ENCODE measurements at regions not wholly inside any gene's neighbourhood (a gene's known extent, or its start where the extent isn't known, plus 50 kb on each side); places are given as distances from the start of the nearest gene placed in this dataset.

GRCh38 chr2:220420820-220421219, 793.4 kb downstream of the SLC4A3 start:
- no peak for DNase-seq (ENCODE audit: low spot score in 2 of 2)
- Mint-ChIP-seq H3K36me3 (ENCODE audit: insufficient read depth) (no peaks in the 10 kb centered on the region), H3K4me3 (no peak overlapping the region), H3K9me3 (peaks cover 14% of the 10 kb centered on the region), H3K27ac (ENCODE audit: low read depth) (no peak overlapping the region), H3K4me1 (no peaks in the 10 kb centered on the region), H3K27me3 (no peaks in the 10 kb centered on the region)
- no peak for ATAC-seq (replicated peaks; ENCODE audit: extremely low read depth, poor library complexity, severe bottlenecking)

DNA sequence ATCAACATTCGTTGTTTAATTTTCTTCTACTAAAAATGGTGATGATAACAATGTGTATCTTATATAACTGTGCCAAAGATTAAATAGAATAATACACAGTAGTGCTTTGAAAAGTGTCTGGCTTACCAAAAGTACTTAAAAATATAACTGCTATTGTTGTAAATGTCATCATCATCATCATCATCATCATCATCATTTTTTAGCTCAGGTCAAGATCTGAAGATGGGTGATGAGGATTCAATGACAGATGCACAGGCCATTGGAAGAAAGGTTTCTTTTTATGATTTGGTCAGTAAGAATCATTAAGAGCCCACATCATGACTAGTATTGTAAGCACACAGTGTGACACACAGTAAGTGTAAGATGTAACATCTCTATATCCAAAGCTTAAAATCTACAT, 795.2 kb downstream of the SLC4A3 start:
- no peaks in the 10 kb centered on the region for H3K27me3 Mint-ChIP-seq
- ATAC-seq (replicated peaks; ENCODE audit: extremely low read depth, poor library complexity, severe bottlenecking) (no peak), DNase-seq (ENCODE audit: low spot score in 2 of 2) (no peak)
- no peak overlapping the region for H3K27ac Mint-ChIP-seq (ENCODE audit: low read depth)
- no peak overlapping the region for H3K4me3 Mint-ChIP-seq
- no peaks in the 10 kb centered on the region for H3K36me3 Mint-ChIP-seq (ENCODE audit: insufficient read depth)
- no peaks in the 10 kb centered on the region for H3K4me1 Mint-ChIP-seq
- peaks cover 17% of the 10 kb centered on the region for H3K9me3 Mint-ChIP-seq

DNA sequence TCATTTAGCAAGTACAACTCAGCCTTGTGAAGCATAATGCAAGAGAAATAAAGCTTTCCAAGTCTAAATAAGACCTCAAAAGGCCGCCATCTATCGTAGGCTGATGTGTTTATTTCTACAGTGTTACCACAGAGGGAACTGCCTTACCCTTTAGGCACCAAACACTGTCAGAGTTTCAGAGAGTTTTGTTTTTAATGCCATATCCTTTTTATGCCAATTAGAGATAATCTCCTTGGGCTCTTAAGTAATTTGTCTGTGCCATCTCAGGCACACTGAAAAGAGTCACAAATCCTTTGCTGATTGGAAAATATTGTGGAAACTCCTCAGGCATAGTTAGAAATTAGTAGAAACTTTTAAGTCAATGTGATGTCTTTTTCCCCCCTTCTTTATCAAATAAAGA, 797.1 kb downstream of the SLC4A3 start:
- DNase-seq (ENCODE audit: low spot score in 2 of 2) (no peak), ATAC-seq (replicated peaks; ENCODE audit: extremely low read depth, poor library complexity, severe bottlenecking) (no peak)
- H3K36me3 Mint-ChIP-seq (ENCODE audit: insufficient read depth) = no peaks in the 10 kb centered on the region
- H3K27ac Mint-ChIP-seq (ENCODE audit: low read depth) = no peak overlapping the region
- H3K4me3 Mint-ChIP-seq = no peak overlapping the region
- H3K27me3 Mint-ChIP-seq = no peaks in the 10 kb centered on the region
- no peaks in the 10 kb centered on the region for H3K4me1 Mint-ChIP-seq
- peaks cover 17% of the 10 kb centered on the region for H3K9me3 Mint-ChIP-seq

DNA sequence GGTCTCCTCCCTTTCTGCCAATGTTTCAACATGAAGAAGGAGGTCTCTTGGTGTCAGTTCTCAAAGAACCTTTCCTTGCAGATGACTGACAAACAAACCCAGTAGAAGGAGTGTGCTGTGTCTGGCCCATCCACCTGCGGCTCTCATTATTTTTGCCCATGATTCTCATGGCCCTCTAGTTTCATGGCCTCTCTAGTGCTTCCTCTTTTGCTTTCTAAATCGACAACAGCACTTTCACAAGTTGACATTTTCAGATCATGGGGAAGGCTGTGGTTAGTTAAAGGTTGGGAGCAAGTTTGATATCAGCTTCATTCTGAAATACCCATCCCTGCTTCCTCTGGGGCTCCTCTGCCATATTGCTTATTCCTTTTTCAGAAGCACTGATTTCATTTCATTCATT, 805.2 kb downstream of the SLC4A3 start:
- Mint-ChIP-seq H3K27me3 (no peaks in the 10 kb centered on the region), H3K4me3 (no peak overlapping the region), H3K4me1 (no peaks in the 10 kb centered on the region), H3K27ac (ENCODE audit: low read depth) (no peak overlapping the region), H3K9me3 (peaks cover 5% of the 10 kb centered on the region), H3K36me3 (ENCODE audit: insufficient read depth) (no peaks in the 10 kb centered on the region)
- DNase-seq (ENCODE audit: low spot score in 2 of 2) (no peak), ATAC-seq (replicated peaks; ENCODE audit: extremely low read depth, poor library complexity, severe bottlenecking) (no peak)

DNA sequence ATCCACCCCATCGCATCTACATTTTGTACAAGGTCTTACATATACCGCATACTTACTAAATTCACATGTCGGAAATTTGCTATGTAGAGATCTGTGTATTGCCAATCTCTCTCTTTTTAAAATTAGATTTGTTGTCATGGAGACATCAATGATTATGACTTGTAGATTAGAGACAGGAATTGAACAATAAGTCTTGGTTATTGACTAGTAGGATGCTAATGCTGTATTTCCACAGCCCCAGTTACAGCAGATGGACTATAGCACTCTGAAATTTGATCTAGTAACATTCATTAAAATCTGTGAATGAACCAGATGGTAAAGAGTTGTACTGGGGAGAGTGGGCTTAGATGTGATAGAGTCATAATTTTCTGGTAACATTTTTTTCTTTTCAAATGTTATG, 805.7 kb downstream of the SLC4A3 start:
- Mint-ChIP-seq H3K27me3 (no peaks in the 10 kb centered on the region), H3K27ac (ENCODE audit: low read depth) (no peak overlapping the region), H3K9me3 (peaks cover 5% of the 10 kb centered on the region), H3K4me1 (no peaks in the 10 kb centered on the region), H3K36me3 (ENCODE audit: insufficient read depth) (no peaks in the 10 kb centered on the region), H3K4me3 (no peak overlapping the region)
- ATAC-seq (replicated peaks; ENCODE audit: extremely low read depth, poor library complexity, severe bottlenecking) = no peak
- no peak for DNase-seq (ENCODE audit: low spot score in 2 of 2)

- DNase-seq (ENCODE audit: low spot score in 2 of 2) (no peak), ATAC-seq (replicated peaks; ENCODE audit: extremely low read depth, poor library complexity, severe bottlenecking) (no peak)
- H3K27me3 Mint-ChIP-seq = no peaks in the 10 kb centered on the region
- no peaks in the 10 kb centered on the region for H3K36me3 Mint-ChIP-seq (ENCODE audit: insufficient read depth)
- no peak overlapping the region for H3K27ac Mint-ChIP-seq (ENCODE audit: low read depth)
- peaks cover 10% of the 10 kb centered on the region for H3K9me3 Mint-ChIP-seq
- H3K4me3 Mint-ChIP-seq = no peak overlapping the region
- H3K4me1 Mint-ChIP-seq = no peaks in the 10 kb centered on the region
Observed at GRCh38 chr2:220434385-220434784, 807.0 kb downstream of the SLC4A3 start.

- no peak overlapping the region for H3K27ac Mint-ChIP-seq (ENCODE audit: low read depth)
- peaks cover 17% of the 10 kb centered on the region for H3K9me3 Mint-ChIP-seq
- ATAC-seq (replicated peaks; ENCODE audit: extremely low read depth, poor library complexity, severe bottlenecking) (no peak), DNase-seq (ENCODE audit: low spot score in 2 of 2) (no peak)
- no peaks in the 10 kb centered on the region for H3K27me3 Mint-ChIP-seq
- H3K4me3 Mint-ChIP-seq = no peak overlapping the region
- H3K4me1 Mint-ChIP-seq = no peaks in the 10 kb centered on the region
- H3K36me3 Mint-ChIP-seq (ENCODE audit: insufficient read depth) = no peaks in the 10 kb centered on the region
Observed at GRCh38 chr2:220437938-220438337, 810.5 kb downstream of the SLC4A3 start.

GRCh38 chr2:220440731-220441130, 813.3 kb downstream of the SLC4A3 start:
- Mint-ChIP-seq H3K4me3 (no peak overlapping the region), H3K27me3 (no peaks in the 10 kb centered on the region), H3K27ac (ENCODE audit: low read depth) (no peak overlapping the region), H3K36me3 (ENCODE audit: insufficient read depth) (no peaks in the 10 kb centered on the region), H3K9me3 (peaks cover 12% of the 10 kb centered on the region), H3K4me1 (no peaks in the 10 kb centered on the region)
- DNase-seq (ENCODE audit: low spot score in 2 of 2) (no peak), ATAC-seq (replicated peaks; ENCODE audit: extremely low read depth, poor library complexity, severe bottlenecking) (no peak)

DNA sequence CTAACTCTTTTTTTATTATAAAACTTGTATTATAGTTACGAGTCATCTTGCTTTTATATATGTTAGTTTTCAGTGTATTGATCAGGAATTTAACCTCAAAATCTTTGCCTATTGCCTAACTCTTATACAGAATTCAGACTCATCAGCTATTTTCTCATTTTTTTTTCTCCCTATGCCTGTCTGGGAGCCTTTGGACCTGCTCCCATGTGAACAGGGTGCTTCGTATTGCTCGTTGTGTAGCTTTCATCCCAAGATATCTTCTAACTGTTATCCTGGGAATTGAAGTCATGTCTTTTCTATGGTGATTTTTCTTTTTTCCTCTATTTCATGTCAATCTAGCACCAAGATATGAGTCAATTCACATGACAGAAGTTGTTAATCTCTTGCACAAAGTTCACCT, 814.0 kb downstream of the SLC4A3 start:
- Mint-ChIP-seq H3K27ac (ENCODE audit: low read depth) (no peak overlapping the region), H3K4me1 (no peaks in the 10 kb centered on the region), H3K27me3 (no peaks in the 10 kb centered on the region), H3K4me3 (no peak overlapping the region), H3K9me3 (peaks cover 12% of the 10 kb centered on the region), H3K36me3 (ENCODE audit: insufficient read depth) (no peaks in the 10 kb centered on the region)
- DNase-seq (ENCODE audit: low spot score in 2 of 2) = no peak
- ATAC-seq (replicated peaks; ENCODE audit: extremely low read depth, poor library complexity, severe bottlenecking) = no peak

DNA sequence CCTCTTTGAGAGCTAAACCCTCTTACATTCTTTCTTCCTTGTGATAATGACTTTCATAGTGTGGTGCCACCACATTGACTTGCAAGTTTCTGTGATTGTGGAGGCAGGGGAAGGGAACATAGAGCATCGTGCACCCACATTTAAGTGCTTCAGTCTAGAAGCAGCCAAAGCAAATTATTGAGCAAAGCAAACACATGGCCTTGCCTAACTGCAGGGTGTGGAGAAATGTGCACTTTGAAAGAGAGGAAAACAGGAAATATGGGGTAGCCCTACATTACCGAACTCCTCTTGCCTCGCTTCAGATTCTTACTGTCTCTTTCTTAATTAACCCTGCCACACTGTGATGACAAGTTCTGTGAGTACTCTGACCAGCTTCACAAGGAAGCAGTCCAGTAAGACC, 814.6 kb downstream of the SLC4A3 start:
- DNase-seq (ENCODE audit: low spot score in 2 of 2) (no peak), ATAC-seq (replicated peaks; ENCODE audit: extremely low read depth, poor library complexity, severe bottlenecking) (no peak)
- H3K36me3 Mint-ChIP-seq (ENCODE audit: insufficient read depth) = no peaks in the 10 kb centered on the region
- H3K4me3 Mint-ChIP-seq = no peak overlapping the region
- no peak overlapping the region for H3K27ac Mint-ChIP-seq (ENCODE audit: low read depth)
- no peaks in the 10 kb centered on the region for H3K27me3 Mint-ChIP-seq
- H3K9me3 Mint-ChIP-seq = peaks cover 18% of the 10 kb centered on the region
- no peaks in the 10 kb centered on the region for H3K4me1 Mint-ChIP-seq

- Mint-ChIP-seq H3K36me3 (ENCODE audit: insufficient read depth) (no peaks in the 10 kb centered on the region), H3K9me3 (peaks cover 15% of the 10 kb centered on the region), H3K4me1 (no peaks in the 10 kb centered on the region), H3K27me3 (no peaks in the 10 kb centered on the region), H3K4me3 (no peak overlapping the region), H3K27ac (ENCODE audit: low read depth) (no peak overlapping the region)
- DNase-seq (ENCODE audit: low spot score in 2 of 2) (no peak), ATAC-seq (replicated peaks; ENCODE audit: extremely low read depth, poor library complexity, severe bottlenecking) (no peak)
Observed at GRCh38 chr2:220445429-220446105, 818.1 kb downstream of the SLC4A3 start.

GRCh38 chr2:220446106-220446712, 818.8 kb downstream of the SLC4A3 start:
- Mint-ChIP-seq H3K27ac (ENCODE audit: low read depth) (no peak overlapping the region), H3K36me3 (ENCODE audit: insufficient read depth) (peaks cover under 1% of the 10 kb centered on the region), H3K4me1 (no peaks in the 10 kb centered on the region), H3K27me3 (no peaks in the 10 kb centered on the region), H3K4me3 (no peak overlapping the region), H3K9me3 (peaks cover 15% of the 10 kb centered on the region)
- ATAC-seq (replicated peaks; ENCODE audit: extremely low read depth, poor library complexity, severe bottlenecking) (no peak), DNase-seq (ENCODE audit: low spot score in 2 of 2) (no peak)

- no peak overlapping the region for H3K27ac Mint-ChIP-seq (ENCODE audit: low read depth)
- H3K27me3 Mint-ChIP-seq = no peaks in the 10 kb centered on the region
- H3K4me3 Mint-ChIP-seq = no peak overlapping the region
- no peak for DNase-seq (ENCODE audit: low spot score in 2 of 2)
- peaks cover 13% of the 10 kb centered on the region for H3K9me3 Mint-ChIP-seq
- H3K36me3 Mint-ChIP-seq (ENCODE audit: insufficient read depth) = peaks cover 2% of the 10 kb centered on the region
- no peak for ATAC-seq (replicated peaks; ENCODE audit: extremely low read depth, poor library complexity, severe bottlenecking)
- H3K4me1 Mint-ChIP-seq = no peaks in the 10 kb centered on the region
Observed at GRCh38 chr2:220450846-220451245, 823.4 kb downstream of the SLC4A3 start.

Measured in central memory CD8-positive, alpha-beta T cell (primary cell).